IMR-90 (cell line): ENCODE measurements at regions not wholly inside any gene's neighbourhood (a gene's known extent, or its start where the extent isn't known, plus 50 kb on each side); places are given as distances from the start of the nearest gene placed in this dataset.

Experiments used
- ATAC-seq: fragments of 200-7000 bp; cut with Tn5 transposase; 2 replicates; pipeline ENCODE4 v1.9.1; 2020; ENCODE audit warnings: low read depth, mild to moderate bottlenecking, moderate library complexity
- BruUV-seq: library from RNA; stranded (reverse); fragments of 400-500 nt; replicated peaks from 2 replicates; lab custom pipeline; 2021; lab: Mats Ljungman, UMichigan
- CTCF ChIA-PET: fragments of 300-600 bp; formaldehyde crosslinking; extraction: SDS; loops from one replicate; lab custom pipeline; 2021; ENCODE audit warnings: antibody characterized with exemption; lab: Yijun Ruan, JAX
- POLR2A ChIA-PET: fragments of 300-600 bp; sonication (Branson Sonifier 250); formaldehyde crosslinking; loops from one replicate; lab custom pipeline; 2022; ENCODE audit warnings: antibody characterized with exemption; ENCODE audit not compliant: unreplicated experiment; lab: Charles Lee
- DNase-seq: peaks from one replicate; pipeline ENCODE4 v3.0.0; 2013
- H2AFZ ChIP-seq: replicated peaks from 2 replicates; pipeline ENCODE3; 2013; ENCODE audit warnings: low read length, mild to moderate bottlenecking; ENCODE audit not compliant: poor library complexity
- H2AK5ac ChIP-seq: 2 replicates; pipeline ENCODE4 v1.6.1; 2013; ENCODE audit warnings: low read depth, low read length, inconsistent platforms
- H2AK9ac ChIP-seq: replicated peaks from 2 replicates; pipeline ENCODE3; 2013; ENCODE audit warnings: mild to moderate bottlenecking, low read depth, low read length, moderate library complexity; ENCODE audit not compliant: poor library complexity
- H2BK120ac ChIP-seq: 2 replicates; pipeline ENCODE4 v1.6.1; 2013; ENCODE audit warnings: low read depth, low read length, inconsistent platforms
- H2BK15ac ChIP-seq: 3 replicates; pipeline ENCODE4 v1.6.1; 2013; ENCODE audit warnings: low read depth, low read length, inconsistent platforms
- H2BK20ac ChIP-seq: 2 replicates; pipeline ENCODE4 v1.6.1; 2013; ENCODE audit warnings: low read depth, mild to moderate bottlenecking, inconsistent platforms, low read length, moderate library complexity
- H2BK5ac ChIP-seq: 2 replicates; pipeline ENCODE4 v1.6.1; 2013; ENCODE audit warnings: mild to moderate bottlenecking, low read depth, low read length, inconsistent platforms; ENCODE audit not compliant: poor library complexity, severe bottlenecking
- H3K14ac ChIP-seq: replicated peaks from 2 replicates; pipeline ENCODE4 v1.6.1; 2013; ENCODE audit warnings: low read depth, low read length, inconsistent platforms
- H3K18ac ChIP-seq: 2 replicates; pipeline ENCODE4 v1.6.1; 2013; ENCODE audit warnings: low read depth, low read length, control low read depth
- H3K23ac ChIP-seq: 2 replicates; pipeline ENCODE4 v1.6.1; 2013; ENCODE audit warnings: low read depth, low read length, inconsistent platforms
- H3K27ac ChIP-seq: 2 replicates; pipeline ENCODE4 v1.5.1; 2013; ENCODE audit warnings: mild to moderate bottlenecking, control low read depth, low read length; ENCODE audit not compliant: insufficient read depth
- H3K27me3 ChIP-seq: 2 replicates; pipeline ENCODE4 v1.6.1; 2013; ENCODE audit warnings: low read length; ENCODE audit not compliant: control insufficient read depth, insufficient read depth
- H3K36me3 ChIP-seq: 2 replicates; pipeline ENCODE4 v1.6.1; 2013; ENCODE audit warnings: low read length, mixed read lengths; ENCODE audit not compliant: control insufficient read depth, insufficient read depth
- H3K4ac ChIP-seq: 2 replicates; pipeline ENCODE4 v1.6.1; 2013; ENCODE audit warnings: low read depth, low read length, inconsistent platforms
- H3K4me1 ChIP-seq: 2 replicates; pipeline ENCODE4 v1.6.1; 2013; ENCODE audit warnings: low read length, mixed read lengths; ENCODE audit not compliant: control insufficient read depth, insufficient read depth
- H3K4me2 ChIP-seq: 2 replicates; pipeline ENCODE4 v1.6.1; 2013; ENCODE audit warnings: low read depth, mild to moderate bottlenecking, control low read depth, low read length, moderate library complexity
- H3K4me3 ChIP-seq: 2 replicates; pipeline ENCODE4 v1.5.1; 2013; ENCODE audit warnings: low read depth, mild to moderate bottlenecking, control low read depth, low read length, moderate library complexity; ENCODE audit not compliant: insufficient read depth
- H3K56ac ChIP-seq: 2 replicates; pipeline ENCODE4 v1.6.1; 2013; ENCODE audit warnings: low read length, inconsistent platforms; ENCODE audit not compliant: insufficient read depth; ENCODE audit errors: extremely low read depth
- H3K79me1 ChIP-seq, 2 experiments: 2 replicates each; pipeline ENCODE4 v1.6.1; 2013; ENCODE audit warnings: low read length in 2 of 2, inconsistent platforms in 1 of 2, low read depth in 1 of 2
- H3K9ac ChIP-seq: 2 replicates; pipeline ENCODE4 v1.6.1; 2013; ENCODE audit warnings: low read depth, low read length, control low read depth
- H3K9me1 ChIP-seq: 2 replicates; pipeline ENCODE4 v1.6.1; 2013; ENCODE audit warnings: low read length, inconsistent platforms; ENCODE audit not compliant: insufficient read depth
- H3K9me3 ChIP-seq: 2 replicates; pipeline ENCODE4 v1.6.1; 2013; ENCODE audit warnings: low read length; ENCODE audit not compliant: control insufficient read depth, insufficient read depth
- H4K20me1 ChIP-seq: 2 replicates; pipeline ENCODE4 v1.6.1; 2013; ENCODE audit warnings: low read length, inconsistent platforms; ENCODE audit not compliant: insufficient read depth
- H4K5ac ChIP-seq: 2 replicates; pipeline ENCODE4 v1.6.1; 2013; ENCODE audit warnings: mild to moderate bottlenecking, low read depth, low read length, control low read depth
- H4K8ac ChIP-seq, 2 experiments: 2 replicates each; pipeline ENCODE4 v1.6.1; 2013; ENCODE audit warnings: low read depth in 2 of 2, low read length in 2 of 2, control low read depth in 1 of 2, inconsistent platforms in 1 of 2
- H4K91ac ChIP-seq: 2 replicates; pipeline ENCODE4 v1.6.1; 2013; ENCODE audit warnings: low read depth, low read length, inconsistent platforms; ENCODE audit not compliant: insufficient read depth
- BHLHE40 ChIP-seq: fragments of 150-350 bp; IDR thresholded peaks from 2 replicates; pipeline ENCODE4 v1.6.1; 2016; ENCODE audit warnings: mild to moderate bottlenecking, low read depth, low read length
- MAFK ChIP-seq: IDR thresholded peaks from 2 replicates; pipeline ENCODE4 v1.6.1; 2012; ENCODE audit warnings: low read depth, low read length, improper control_type of control experiment
- MAZ ChIP-seq: IDR thresholded peaks from 2 replicates; pipeline ENCODE4 v1.6.1; 2012; ENCODE audit warnings: low read depth, mild to moderate bottlenecking, low read length, improper control_type of control experiment, moderate library complexity, borderline replicate concordance
- RFX5 ChIP-seq: IDR thresholded peaks from 2 replicates; pipeline ENCODE4 v1.8.0; 2012; ENCODE audit warnings: low read depth, mild to moderate bottlenecking, low read length, moderate library complexity
- SMC3 ChIP-seq: fragments of 150-350 bp; IDR thresholded peaks from 2 replicates; pipeline ENCODE4 v1.6.1; 2016; ENCODE audit warnings: low read depth, mild to moderate bottlenecking, antibody characterized with exemption, low read length, moderate library complexity
- WGBS, 2 experiments: methylation state at CpG; one replicate each; pipeline versions ENCODE4 v1.1.5 to v1.1.7; 2013; ENCODE audit warnings: missing lambda C conversion rate in 2 of 2; ENCODE audit not compliant: insufficient read length in 1 of 2; ENCODE audit errors: extremely low coverage in 2 of 2; 5-methylcytosine and 5-hydroxymethylcytosine counted together
- dilution Hi-C: fragments of 300-500 bp; cut with HindIII; formaldehyde crosslinking; loops from one replicate; pipeline ENCODE4 v1.14.3; 2018; ENCODE audit warnings: low sequenced_read_pairs; ENCODE audit not compliant: unreplicated experiment
- in situ Hi-C: fragments of 300-500 bp; cut with MboI; formaldehyde crosslinking; loops from 3 replicates; pipeline ENCODE4 v1.14.3; 2019; ENCODE audit warnings: low sequenced_read_pairs, inconsistent platforms, mixed read lengths
- intact Hi-C: fragments of 100-400 bp; cut with micrococcal nuclease; formaldehyde crosslinking; loops from 2 replicates; pipeline ENCODE4 v1.10.0; 2022
- TF ChIP-seq, protein P1 (sequence below): fragments of 150-350 bp; IDR thresholded peaks from 2 replicates; pipeline ENCODE4 v1.6.1; 2017; ENCODE audit warnings: mild to moderate bottlenecking, antibody characterized with exemption, low read length, low read depth

DNA sequence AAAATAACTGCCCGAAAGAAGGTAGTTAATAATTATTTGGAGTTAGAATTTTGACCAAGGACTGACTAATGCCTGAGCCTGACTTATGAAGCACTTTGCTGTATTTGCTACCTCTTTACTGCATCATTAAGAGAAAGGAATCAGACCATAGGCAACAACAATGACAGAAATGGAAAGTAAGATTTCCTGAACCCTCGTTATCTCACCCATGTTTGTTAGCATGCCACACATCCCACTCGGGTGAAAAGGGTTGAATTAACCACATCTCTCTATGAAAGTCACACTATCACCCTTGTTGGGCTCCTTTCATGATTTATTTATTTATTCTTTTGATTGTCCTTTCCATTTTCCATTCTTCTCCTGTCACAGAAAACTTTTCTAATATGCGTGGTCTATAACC lies 59.6 kb downstream of the OLIG3 start:
- H3K4me2 ChIP-seq, result no peak overlapping the region
- no TSS peak for BruUV-seq
- WGBS, 2 experiments, result no CpG with 5 or more reads among the region's 4 CpGs

More for the DNA sequence above, 59.6 kb downstream of the OLIG3 start:
- no peak overlapping the region for H3K27ac ChIP-seq
- dilution Hi-C loops, result no loop called here
- no peak overlapping the region for H4K91ac ChIP-seq
- H3K9me1 ChIP-seq, result no peaks in the 10 kb centered on the region
- H4K20me1 ChIP-seq, result no peaks in the 10 kb centered on the region
- H3K27me3 ChIP-seq, result peaks cover 15% of the 10 kb centered on the region
- H2BK120ac ChIP-seq, result no peak overlapping the region
- H3K56ac ChIP-seq, result no peak overlapping the region
- intact Hi-C loops, result no loop called here
- no peaks in the 10 kb centered on the region for H3K79me1 ChIP-seq
- H3K4me3 ChIP-seq, result no peak overlapping the region
- no peak overlapping the region for H3K4ac ChIP-seq
- no peak overlapping the region for H2BK20ac ChIP-seq
- no peak overlapping the region for H3K23ac ChIP-seq
- H2BK15ac ChIP-seq, result no peak overlapping the region
- no peak overlapping the region for H2BK5ac ChIP-seq
- H2AK5ac ChIP-seq, result no peak overlapping the region
- no peaks in the 10 kb centered on the region for H3K36me3 ChIP-seq
- DNase-seq, result no peak
- ChIA-PET CTCF (no interaction called here), POLR2A (no interaction called here)
- in situ Hi-C loops, result no loop called here
- H3K14ac ChIP-seq, result no peak overlapping the region
- H2AFZ ChIP-seq, result no peak overlapping the region
- H3K18ac ChIP-seq, result no peak overlapping the region
- no peak overlapping the region for H4K5ac ChIP-seq
- TF ChIP-seq, protein P1, sequence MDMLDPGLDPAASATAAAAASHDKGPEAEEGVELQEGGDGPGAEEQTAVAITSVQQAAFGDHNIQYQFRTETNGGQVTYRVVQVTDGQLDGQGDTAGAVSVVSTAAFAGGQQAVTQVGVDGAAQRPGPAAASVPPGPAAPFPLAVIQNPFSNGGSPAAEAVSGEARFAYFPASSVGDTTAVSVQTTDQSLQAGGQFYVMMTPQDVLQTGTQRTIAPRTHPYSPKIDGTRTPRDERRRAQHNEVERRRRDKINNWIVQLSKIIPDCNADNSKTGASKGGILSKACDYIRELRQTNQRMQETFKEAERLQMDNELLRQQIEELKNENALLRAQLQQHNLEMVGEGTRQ, result no peak
- no peak for TF ChIP-seq BHLHE40
- no peak for TF ChIP-seq SMC3
- no peak for TF ChIP-seq MAZ
- no peak for TF ChIP-seq MAFK
- no peak for TF ChIP-seq RFX5
- no peak overlapping the region for H3K9ac ChIP-seq
- no peak for ATAC-seq
- no peak overlapping the region for H2AK9ac ChIP-seq
- H4K8ac ChIP-seq, result no peak overlapping the region
- H3K9me3 ChIP-seq, result no peaks in the 10 kb centered on the region
- H3K4me1 ChIP-seq, result no peaks in the 10 kb centered on the region
